ENCODE measurements at regions not wholly inside any gene's neighbourhood (a gene's known extent, or its start where the extent isn't known, plus 50 kb on each side); places are given as distances from the start of the nearest gene placed in this dataset.

DNA sequence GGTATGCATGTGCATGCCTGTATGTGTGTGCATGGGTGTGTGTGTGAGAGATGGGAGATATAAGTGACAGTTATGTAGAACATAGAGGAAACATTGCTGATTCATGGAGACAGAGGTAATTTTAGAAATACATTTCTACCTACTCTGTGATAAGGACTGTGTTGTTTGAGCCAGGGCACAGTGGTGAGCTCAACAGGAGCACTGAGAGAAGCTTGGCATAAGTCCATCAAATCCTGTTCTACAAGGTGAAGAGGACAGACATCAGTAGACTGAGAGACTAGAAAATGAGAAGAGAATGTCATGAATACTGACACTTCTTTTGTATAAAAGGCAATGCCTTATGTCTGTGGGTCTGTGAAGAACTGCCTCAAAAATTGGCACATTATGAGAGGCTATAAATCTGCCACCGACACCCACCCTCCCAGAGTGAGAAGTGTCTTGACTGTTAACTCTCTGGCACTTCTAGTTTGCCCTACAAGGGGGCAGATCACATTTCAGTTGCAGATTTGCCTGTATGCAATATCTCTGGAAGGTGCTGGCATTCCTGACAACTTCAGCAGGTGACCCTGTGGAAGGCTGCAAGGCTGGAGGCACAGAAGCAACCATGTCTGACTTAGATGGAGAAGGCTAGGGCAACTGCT, 962.3 kb upstream of the NRXN1 start:
- ATAC-seq (ENCODE audit: low FRiP score) (no peak), DNase-seq (ENCODE audit: low spot score) (no peak)
- TF ChIP-seq, protein P1, sequence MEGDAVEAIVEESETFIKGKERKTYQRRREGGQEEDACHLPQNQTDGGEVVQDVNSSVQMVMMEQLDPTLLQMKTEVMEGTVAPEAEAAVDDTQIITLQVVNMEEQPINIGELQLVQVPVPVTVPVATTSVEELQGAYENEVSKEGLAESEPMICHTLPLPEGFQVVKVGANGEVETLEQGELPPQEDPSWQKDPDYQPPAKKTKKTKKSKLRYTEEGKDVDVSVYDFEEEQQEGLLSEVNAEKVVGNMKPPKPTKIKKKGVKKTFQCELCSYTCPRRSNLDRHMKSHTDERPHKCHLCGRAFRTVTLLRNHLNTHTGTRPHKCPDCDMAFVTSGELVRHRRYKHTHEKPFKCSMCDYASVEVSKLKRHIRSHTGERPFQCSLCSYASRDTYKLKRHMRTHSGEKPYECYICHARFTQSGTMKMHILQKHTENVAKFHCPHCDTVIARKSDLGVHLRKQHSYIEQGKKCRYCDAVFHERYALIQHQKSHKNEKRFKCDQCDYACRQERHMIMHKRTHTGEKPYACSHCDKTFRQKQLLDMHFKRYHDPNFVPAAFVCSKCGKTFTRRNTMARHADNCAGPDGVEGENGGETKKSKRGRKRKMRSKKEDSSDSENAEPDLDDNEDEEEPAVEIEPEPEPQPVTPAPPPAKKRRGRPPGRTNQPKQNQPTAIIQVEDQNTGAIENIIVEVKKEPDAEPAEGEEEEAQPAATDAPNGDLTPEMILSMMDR (IDR thresholded peaks at IDR 0.05) = no peak

DNA sequence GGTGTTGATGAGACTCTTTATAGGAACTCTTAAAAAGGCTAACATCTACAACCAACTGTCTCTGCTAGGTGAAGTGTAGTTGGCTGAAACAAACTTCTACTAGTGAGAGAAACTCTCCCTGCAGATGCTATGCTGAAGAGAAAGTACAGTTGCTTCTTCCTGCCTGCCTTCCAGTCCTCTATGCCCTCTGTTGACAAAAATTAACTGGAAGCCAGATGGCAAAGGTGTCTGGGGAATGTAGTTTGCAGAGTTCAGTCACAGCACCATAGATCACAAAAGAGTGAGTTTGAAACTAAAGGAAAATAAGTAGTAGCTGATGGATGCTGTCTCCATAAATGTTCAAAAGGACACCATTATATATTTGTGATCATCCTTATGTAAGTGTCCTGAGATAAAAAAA, 958.8 kb upstream of the NRXN1 start:
- ATAC-seq (ENCODE audit: low FRiP score) (no peak), DNase-seq (ENCODE audit: low spot score) (no peak)
- TF ChIP-seq, protein P1 (IDR thresholded peaks at IDR 0.05) = no peak

DNA sequence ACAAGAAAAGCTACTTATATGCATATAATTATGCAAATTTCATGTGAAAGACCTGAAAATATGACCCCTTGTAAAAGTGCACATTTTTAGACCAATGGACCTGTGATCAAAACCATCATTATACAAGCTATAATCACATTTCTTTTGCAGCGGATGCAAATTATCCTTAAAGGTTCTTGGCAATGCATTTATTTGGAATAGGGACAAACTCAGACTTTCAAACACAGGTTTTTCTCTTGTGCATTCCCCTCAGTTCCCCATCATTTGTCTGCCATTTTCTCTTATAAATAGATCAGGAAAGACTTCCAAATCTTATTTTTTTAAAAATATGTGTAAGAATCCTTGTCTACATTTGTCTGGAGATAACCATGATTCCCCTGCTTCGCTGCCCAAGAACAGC, 954.2 kb upstream of the NRXN1 start:
- no peak for DNase-seq (ENCODE audit: low spot score)
- no peak for ATAC-seq (ENCODE audit: low FRiP score)
- TF ChIP-seq, protein P1 (IDR thresholded peaks at IDR 0.05) = no peak

DNA sequence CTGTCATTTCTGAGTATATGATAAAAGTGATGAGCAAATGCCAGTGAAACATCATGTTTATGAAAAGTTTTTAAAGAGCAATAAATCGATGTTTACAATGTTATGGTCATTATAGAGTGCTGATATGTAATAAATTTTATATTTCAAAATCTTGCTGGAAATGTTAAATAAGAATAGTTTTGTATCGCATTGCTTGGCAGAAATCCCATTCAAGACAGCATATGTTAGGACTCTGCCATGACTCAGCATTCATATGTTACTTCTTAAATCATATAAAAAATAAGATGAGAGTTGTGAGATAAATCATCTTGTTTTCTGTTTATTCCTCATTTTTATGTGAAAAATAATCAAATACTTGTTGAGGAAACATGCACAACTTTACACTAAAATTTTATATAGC, 949.9 kb upstream of the NRXN1 start:
- ATAC-seq (ENCODE audit: low FRiP score) = no peak

DNA sequence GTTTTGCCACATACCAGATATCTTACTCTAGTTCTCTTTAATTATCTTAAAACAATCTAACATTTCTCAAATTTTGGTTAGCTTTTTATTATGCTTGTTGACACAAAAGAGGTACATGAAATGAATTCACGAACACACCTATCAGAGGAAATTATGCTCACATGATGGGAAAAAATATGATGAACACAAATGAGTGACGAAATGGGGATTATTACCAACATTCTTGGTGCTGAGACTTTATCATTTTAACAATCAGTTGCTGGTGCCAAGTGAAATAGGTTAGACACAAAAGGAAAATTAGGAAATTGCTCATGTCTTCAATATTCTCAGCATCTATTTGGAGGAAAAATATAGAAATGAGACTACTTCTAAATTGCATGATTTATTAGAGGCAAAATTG, 944.7 kb upstream of the NRXN1 start:
- ATAC-seq (ENCODE audit: low FRiP score) (no peak), DNase-seq (ENCODE audit: low spot score) (no peak)
- TF ChIP-seq, protein P1 (IDR thresholded peaks at IDR 0.05) = no peak

More for the DNA sequence above, 949.9 kb upstream of the NRXN1 start:
- no peak for DNase-seq (ENCODE audit: low spot score)
- TF ChIP-seq, protein P1 (IDR thresholded peaks at IDR 0.05) = no peak

DNA sequence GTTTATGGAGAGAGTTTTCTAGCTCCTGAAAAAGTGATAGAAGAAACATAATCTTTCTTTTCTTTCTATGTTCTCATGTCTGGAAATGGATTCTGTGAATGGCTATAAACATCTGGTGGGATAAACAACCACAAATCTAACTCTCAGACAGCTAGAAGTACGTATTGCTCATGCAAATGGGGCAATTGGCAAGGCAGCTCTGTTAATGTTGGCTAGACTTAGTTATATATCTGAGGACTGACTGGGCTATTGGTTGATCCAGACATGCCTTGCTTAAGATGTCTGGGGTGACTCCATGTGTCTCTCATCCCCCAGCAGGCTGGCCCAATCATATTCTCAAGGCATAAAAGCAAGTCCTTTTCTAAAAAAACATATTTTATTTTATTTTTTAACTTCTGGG, 939.2 kb upstream of the NRXN1 start:
- DNase-seq (ENCODE audit: low spot score) (no peak), ATAC-seq (ENCODE audit: low FRiP score) (no peak)
- TF ChIP-seq, protein P1 (IDR thresholded peaks at IDR 0.05) = no peak

DNA sequence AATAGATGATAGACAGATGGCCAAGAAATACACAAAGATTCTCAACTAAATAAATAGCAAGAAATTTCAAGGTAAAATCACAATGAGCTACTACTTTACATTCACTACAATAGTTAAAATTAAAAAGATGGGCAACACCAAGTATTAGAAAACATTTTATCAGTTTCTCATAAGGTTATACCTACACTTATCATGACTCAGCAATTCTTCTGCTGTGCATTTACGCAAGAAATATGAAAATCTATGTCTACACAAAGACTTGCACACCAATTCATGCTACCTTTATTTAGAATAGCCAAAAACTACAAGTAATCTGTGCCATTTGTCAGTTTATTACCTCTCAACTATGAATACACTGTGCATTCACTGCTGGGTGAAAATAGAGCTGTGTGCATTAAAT, 937.4 kb upstream of the NRXN1 start:
- DNase-seq (ENCODE audit: low spot score) = no peak
- TF ChIP-seq, protein P1 (IDR thresholded peaks at IDR 0.05) = no peak
- no peak for ATAC-seq (ENCODE audit: low FRiP score)

All from omental fat pad (tissue), 3 donors.